H1 (cell line): ENCODE measurements at regions not wholly inside any gene's neighbourhood (a gene's known extent, or its start where the extent isn't known, plus 50 kb on each side); places are given as distances from the start of the nearest gene placed in this dataset.

Source experiments
- CTCF ChIA-PET: fragments of 300-600 bp; sonication (Branson Sonifier 250); formaldehyde crosslinking; loops from one replicate; lab custom pipeline; 2021; ENCODE audit not compliant: partially characterized antibody; lab: Charles Lee
- POLR2A ChIA-PET: fragments of 300-600 bp; sonication (Branson Sonifier 250); formaldehyde crosslinking; loops from one replicate; lab custom pipeline; 2021; ENCODE audit warnings: inconsistent platforms; ENCODE audit not compliant: partially characterized antibody; lab: Charles Lee
- DNase-seq, 2 experiments: peaks; one replicate each; pipeline versions ENCODE4 v3.0.0 to v3.0.0-alpha.2; 2010 to 2022; ENCODE audit warnings: low spot score in 2 of 2, low read depth in 1 of 2, mixed read lengths in 1 of 2
- FAIRE-seq: peaks from 2 replicates; lab custom pipeline; 2011; peaks lifted over from hg19 to GRCh38; lab: Jason Lieb, UNC
- H2AFZ ChIP-seq: 2 replicates; pipeline ENCODE4 v1.8.1; 2012; ENCODE audit warnings: low read length, inconsistent platforms
- H2AK5ac ChIP-seq: 2 replicates; pipeline ENCODE4 v1.6.1; 2013; ENCODE audit warnings: low read depth, low read length
- H2BK120ac ChIP-seq: replicated peaks from 2 replicates; pipeline ENCODE3; 2013; ENCODE audit warnings: low read depth, low read length, inconsistent platforms
- H2BK12ac ChIP-seq: 2 replicates; pipeline ENCODE4 v1.6.1; 2013; ENCODE audit warnings: low read depth, low read length
- H2BK15ac ChIP-seq: 2 replicates; pipeline ENCODE4 v1.6.1; 2013; ENCODE audit warnings: low read length
- H2BK20ac ChIP-seq: 2 replicates; pipeline ENCODE4 v1.6.1; 2013; ENCODE audit warnings: low read length
- H2BK5ac ChIP-seq: 2 replicates; pipeline ENCODE4 v1.6.1; 2013; ENCODE audit warnings: low read depth, low read length
- H3K14ac ChIP-seq: 2 replicates; pipeline ENCODE4 v1.6.1; 2013; ENCODE audit warnings: inconsistent platforms; ENCODE audit not compliant: insufficient read length
- H3K18ac ChIP-seq: 2 replicates; pipeline ENCODE4 v1.6.1; 2013; ENCODE audit warnings: low read length; ENCODE audit errors: extremely low read depth
- H3K23ac ChIP-seq: 2 replicates; pipeline ENCODE4 v1.6.1; 2013; ENCODE audit warnings: inconsistent platforms; ENCODE audit not compliant: insufficient read length
- H3K23me2 ChIP-seq: 2 replicates; pipeline ENCODE4 v1.6.1; 2013; ENCODE audit warnings: low read depth, low read length
- H3K27ac ChIP-seq: 2 replicates; pipeline ENCODE4 v1.6.1; 2011; ENCODE audit warnings: low read depth, low read length, inconsistent platforms
- H3K27me3 ChIP-seq, 4 experiments: replicated peaks in 1 of 4; 1 replicate in 1 of 4; 2 replicates in 3 of 4; pipeline versions ENCODE4 v1.6.1 to v1.8.1; 2011 to 2013; ENCODE audit warnings: low read length in 3 of 4, mild to moderate bottlenecking in 3 of 4, inconsistent platforms in 2 of 4, mixed read lengths in 2 of 4, moderate library complexity in 1 of 4; ENCODE audit not compliant: control insufficient read depth in 3 of 4, insufficient read depth in 3 of 4; ENCODE audit errors: extremely low read depth in 1 of 4
- H3K36me3 ChIP-seq, 4 experiments: 2 replicates each; pipeline versions ENCODE4 v1.6.1 to v1.8.1; 2011 to 2013; ENCODE audit warnings: mild to moderate bottlenecking in 4 of 4, low read length in 3 of 4, moderate library complexity in 2 of 4, control low read depth in 1 of 4, inconsistent platforms in 1 of 4; ENCODE audit not compliant: insufficient read depth in 4 of 4, control insufficient read depth in 2 of 4
- H3K4ac ChIP-seq: replicated peaks from 2 replicates; pipeline ENCODE3; 2013; ENCODE audit warnings: low read length, low read depth, mixed read lengths, inconsistent platforms; ENCODE audit not compliant: insufficient read length
- H3K4me1 ChIP-seq, 4 experiments: replicated peaks in 1 of 4; 1 replicate in 1 of 4; 2 replicates in 3 of 4; pipeline versions ENCODE4 v1.6.1 to v1.8.1; 2011 to 2013; ENCODE audit warnings: low read length in 3 of 4, inconsistent platforms in 2 of 4, mixed read lengths in 1 of 4; ENCODE audit not compliant: insufficient read depth in 4 of 4, control insufficient read depth in 3 of 4
- H3K4me2 ChIP-seq, 2 experiments: 2 replicates each; pipeline versions ENCODE4 v1.6.1 to v1.8.1; 2011 to 2013; ENCODE audit warnings: low read depth in 2 of 2, low read length in 2 of 2, control low read depth in 1 of 2, inconsistent platforms in 1 of 2, mild to moderate bottlenecking in 1 of 2; ENCODE audit not compliant: insufficient read depth in 1 of 2
- H3K4me3 ChIP-seq, 4 experiments: fragments of 200-600, 300-600 bp in 1 of 4; sonication (generic), shearing (Covaris generic), sonication (Bioruptor Twin) in 1 of 4; 2 replicates each; pipeline versions ENCODE4 v1.5.1 to v1.8.1; 2011 to 2016; ENCODE audit warnings: low read length in 4 of 4, low read depth in 3 of 4, control low read depth in 2 of 4, inconsistent platforms in 2 of 4, mild to moderate bottlenecking in 2 of 4, mixed read lengths in 1 of 4, moderate library complexity in 1 of 4; ENCODE audit not compliant: insufficient read depth in 2 of 4; ENCODE audit errors: extremely low read depth in 1 of 4
- H3K56ac ChIP-seq: replicated peaks from 2 replicates; pipeline ENCODE3; 2013; ENCODE audit warnings: low read depth, mild to moderate bottlenecking, mixed read lengths, low read length, inconsistent platforms; ENCODE audit not compliant: insufficient read length
- H3K79me1 ChIP-seq: 2 replicates; pipeline ENCODE4 v1.6.1; 2013; ENCODE audit warnings: low read depth, low read length, control low read depth
- H3K79me2 ChIP-seq, 2 experiments: 2 replicates each; pipeline versions ENCODE4 v1.6.1 to v1.8.1; 2012 to 2013; ENCODE audit warnings: low read length in 2 of 2, mild to moderate bottlenecking in 2 of 2, inconsistent platforms in 1 of 2; ENCODE audit not compliant: insufficient read depth in 2 of 2, control insufficient read depth in 1 of 2
- H3K9ac ChIP-seq, 4 experiments: replicated peaks in 1 of 4; 1 replicate in 1 of 4; 2 replicates in 3 of 4; pipeline versions ENCODE4 v1.6.1 to v1.8.1; 2011 to 2013; ENCODE audit warnings: low read depth in 3 of 4, low read length in 3 of 4, control low read depth in 2 of 4, mild to moderate bottlenecking in 2 of 4, moderate library complexity in 2 of 4, inconsistent platforms in 1 of 4; ENCODE audit errors: extremely low read depth in 1 of 4
- H3K9me3 ChIP-seq, 2 experiments: 2 replicates each; pipeline versions ENCODE4 v1.6.1 to v1.8.1; 2012 to 2013; ENCODE audit warnings: mild to moderate bottlenecking in 2 of 2, moderate library complexity in 2 of 2, control low read depth in 1 of 2, inconsistent platforms in 1 of 2, low read depth in 1 of 2, low read length in 1 of 2, mixed read lengths in 1 of 2; ENCODE audit not compliant: insufficient read depth in 2 of 2
- H4K20me1 ChIP-seq, 2 experiments: replicated peaks in 1 of 2; 2 replicates each; pipeline versions ENCODE3 to v1.8.1; 2011 to 2013; ENCODE audit warnings: inconsistent platforms in 2 of 2, low read length in 2 of 2, mild to moderate bottlenecking in 1 of 2; ENCODE audit not compliant: insufficient read depth in 2 of 2, control insufficient read depth in 1 of 2
- H4K5ac ChIP-seq: 2 replicates; pipeline ENCODE4 v1.6.1; 2013; ENCODE audit warnings: low read length, low read depth, mixed read lengths, inconsistent platforms; ENCODE audit not compliant: insufficient read length
- H4K8ac ChIP-seq: 2 replicates; pipeline ENCODE4 v1.8.0; 2013; ENCODE audit warnings: mild to moderate bottlenecking, moderate library complexity, low read length, inconsistent platforms; ENCODE audit not compliant: insufficient read depth; ENCODE audit errors: extremely low read depth
- H4K91ac ChIP-seq: replicated peaks from 2 replicates; pipeline ENCODE3; 2013; ENCODE audit warnings: low read length, mixed read lengths, inconsistent platforms; ENCODE audit not compliant: insufficient read length
- E2F6 ChIP-seq: IDR thresholded peaks from 2 replicates; pipeline ENCODE4 v1.6.1; 2012; ENCODE audit warnings: inconsistent platforms
- POU5F1 ChIP-seq: IDR thresholded peaks from 2 replicates; pipeline ENCODE4 v1.6.1; 2011; ENCODE audit warnings: low read depth, mild to moderate bottlenecking, low read length, moderate library complexity
- SAP30 ChIP-seq: fragments of 300-600 bp; sonication (generic); IDR thresholded peaks from 2 replicates; pipeline ENCODE4 v1.7.1; 2012; ENCODE audit warnings: low read length, moderate library complexity, mild to moderate bottlenecking, inconsistent platforms; ENCODE audit not compliant: insufficient read depth, insufficient replicate concordance
- SIX5 ChIP-seq: IDR thresholded peaks from 2 replicates; pipeline ENCODE4 v1.6.1; 2011; ENCODE audit warnings: mild to moderate bottlenecking, low read depth, low read length
- WGBS, 2 experiments: shearing (Covaris generic) in 1 of 2; methylation state at CpG; one replicate each; pipeline versions ENCODE4 v1.1.6 to v1.1.7; 2013 to 2015; ENCODE audit warnings: low lambda C conversion rate in 2 of 2, mixed read lengths in 2 of 2, inconsistent platforms in 1 of 2, low coverage in 1 of 2, missing lambda C conversion rate in 1 of 2; ENCODE audit not compliant: insufficient replicate concordance in 2 of 2, insufficient coverage in 1 of 2, insufficient read length in 1 of 2; ENCODE audit errors: extremely low coverage in 1 of 2, missing lambda C conversion rate in 1 of 2; 5-methylcytosine and 5-hydroxymethylcytosine counted together

- Histone ChIP-seq H2BK15ac (no peak overlapping the region), H3K36me3 (no peaks in the 10 kb centered on the region), H3K14ac (no peak overlapping the region), H2BK12ac (no peak overlapping the region), H3K27me3 (no peaks in the 10 kb centered on the region), H3K56ac (no peak overlapping the region), H3K4me1 (peaks cover 0 to 2% (median 0%) of the 10 kb centered on the region in 4 experiments; a peak in 1 of 7 replicates), H4K8ac (no peak overlapping the region), H3K23me2 (peaks cover 15% of the 10 kb centered on the region; the same call in 1 of the 2 replicates), H4K91ac (no peak overlapping the region), H3K79me1 (no peaks in the 10 kb centered on the region), H2BK5ac (no peak overlapping the region), H3K4me3 (no peak overlapping the region), H3K18ac (no peak overlapping the region), H3K4me2 (no peak overlapping the region), H3K9ac (no peak overlapping the region), H4K20me1 (peaks cover 0 to 3% of the 10 kb centered on the region in 2 experiments), H2BK120ac (no peak overlapping the region), H3K27ac (no peak overlapping the region), H3K4ac (no peak overlapping the region), H2AFZ (no peak overlapping the region), H3K79me2 (no peaks in the 10 kb centered on the region), H4K5ac (no peak overlapping the region), H2BK20ac (no peak overlapping the region), H3K9me3 (no peaks in the 10 kb centered on the region), H3K23ac (no peak overlapping the region), H2AK5ac (no peak overlapping the region)
- ChIA-PET CTCF (no interaction called here), POLR2A (no interaction called here)
- TF ChIP-seq SAP30 (no peak), E2F6 (no peak), SIX5 (no peak), POU5F1 (no peak)
- WGBS, 2 experiments: 89% methylated on average over 7 of the region's 7 CpGs; no CpG with 5 or more reads in 1 of the 2 experiments
- FAIRE-seq (no peak), DNase-seq (no peak)
Observed at GRCh38 chr18:77960791-77961410, 711.3 kb downstream of the GALR1 start.
